Gastrocnemius medialis (tissue), 4 donors: ENCODE measurements at regions not wholly inside any gene's neighbourhood (a gene's known extent, or its start where the extent isn't known, plus 50 kb on each side); places are given as distances from the start of the nearest gene placed in this dataset.

Experiments
- CTCF ChIP-seq, 5 experiments: fragments of 450-650 bp in 3 of 5; fragments of 200-600 bp in 2 of 5; sonication (generic) in 2 of 5; IDR thresholded peaks in 4 of 5; conservative IDR thresholded peaks in 1 of 5; 1 replicate in 4 of 5; 2 replicates in 1 of 5; pipeline ENCODE4 v1.5.1; 2016 to 2019; ENCODE audit warnings: antibody characterized with exemption in 5 of 5, mild to moderate bottlenecking in 3 of 5, moderate library complexity in 3 of 5
- POLR2A ChIP-seq, 2 donors: fragments of 450-650 bp; IDR thresholded peaks; one replicate each; pipeline ENCODE4 v1.6.1; 2017; ENCODE audit warnings: antibody characterized with exemption in 2 of 2, mild to moderate bottlenecking in 2 of 2, moderate library complexity in 2 of 2

GRCh38 chr2:180540761-180541160 lies 439.6 kb upstream of the UBE2E3 start:
- TF ChIP-seq CTCF (IDR thresholded peaks at IDR 0.05 in 4 of 5, conservative IDR thresholded peaks at IDR 0.05 in 1 of 5) (no peak), POLR2A (IDR thresholded peaks at IDR 0.05) (no peak)
